ENCODE measurements at regions not wholly inside any gene's neighbourhood (a gene's known extent, or its start where the extent isn't known, plus 50 kb on each side); places are given as distances from the start of the nearest gene placed in this dataset.

DNA sequence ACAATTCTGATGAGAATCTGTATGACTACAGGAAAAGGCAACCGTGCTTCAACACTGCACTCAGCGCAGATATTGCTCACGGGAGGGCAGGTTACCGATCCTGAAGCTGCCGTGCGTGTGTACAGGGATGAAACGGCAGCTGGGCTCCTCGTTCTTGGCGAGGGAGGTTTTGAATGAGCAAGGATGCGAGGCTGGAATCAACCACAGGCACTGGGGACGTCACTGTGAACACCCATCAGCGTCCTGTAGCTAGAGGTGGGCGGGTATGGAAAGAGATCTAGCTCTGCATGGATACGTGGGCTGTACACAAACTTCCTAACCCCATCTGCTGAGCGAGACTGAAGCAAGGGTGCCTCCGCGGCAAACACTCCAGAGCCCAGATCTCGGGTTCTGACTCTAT lies 84.3 kb upstream of the COL5A1 start:
- no peak for TF ChIP-seq TAF1 (IDR thresholded peaks at IDR 0.05; ENCODE audit: borderline replicate concordance, insufficient read depth, low read length)
- no peak for TF ChIP-seq SIN3A (IDR thresholded peaks at IDR 0.05; ENCODE audit: borderline replicate concordance, insufficient read depth, low read length)
- TF ChIP-seq, protein P1, sequence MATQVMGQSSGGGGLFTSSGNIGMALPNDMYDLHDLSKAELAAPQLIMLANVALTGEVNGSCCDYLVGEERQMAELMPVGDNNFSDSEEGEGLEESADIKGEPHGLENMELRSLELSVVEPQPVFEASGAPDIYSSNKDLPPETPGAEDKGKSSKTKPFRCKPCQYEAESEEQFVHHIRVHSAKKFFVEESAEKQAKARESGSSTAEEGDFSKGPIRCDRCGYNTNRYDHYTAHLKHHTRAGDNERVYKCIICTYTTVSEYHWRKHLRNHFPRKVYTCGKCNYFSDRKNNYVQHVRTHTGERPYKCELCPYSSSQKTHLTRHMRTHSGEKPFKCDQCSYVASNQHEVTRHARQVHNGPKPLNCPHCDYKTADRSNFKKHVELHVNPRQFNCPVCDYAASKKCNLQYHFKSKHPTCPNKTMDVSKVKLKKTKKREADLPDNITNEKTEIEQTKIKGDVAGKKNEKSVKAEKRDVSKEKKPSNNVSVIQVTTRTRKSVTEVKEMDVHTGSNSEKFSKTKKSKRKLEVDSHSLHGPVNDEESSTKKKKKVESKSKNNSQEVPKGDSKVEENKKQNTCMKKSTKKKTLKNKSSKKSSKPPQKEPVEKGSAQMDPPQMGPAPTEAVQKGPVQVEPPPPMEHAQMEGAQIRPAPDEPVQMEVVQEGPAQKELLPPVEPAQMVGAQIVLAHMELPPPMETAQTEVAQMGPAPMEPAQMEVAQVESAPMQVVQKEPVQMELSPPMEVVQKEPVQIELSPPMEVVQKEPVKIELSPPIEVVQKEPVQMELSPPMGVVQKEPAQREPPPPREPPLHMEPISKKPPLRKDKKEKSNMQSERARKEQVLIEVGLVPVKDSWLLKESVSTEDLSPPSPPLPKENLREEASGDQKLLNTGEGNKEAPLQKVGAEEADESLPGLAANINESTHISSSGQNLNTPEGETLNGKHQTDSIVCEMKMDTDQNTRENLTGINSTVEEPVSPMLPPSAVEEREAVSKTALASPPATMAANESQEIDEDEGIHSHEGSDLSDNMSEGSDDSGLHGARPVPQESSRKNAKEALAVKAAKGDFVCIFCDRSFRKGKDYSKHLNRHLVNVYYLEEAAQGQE (IDR thresholded peaks at IDR 0.05; ENCODE audit: insufficient read depth in 1 of 2, low read depth in 2 of 2, low read length in 2 of 2), result no peak
- TF ChIP-seq POLR2AphosphoS5 (IDR thresholded peaks at IDR 0.05; ENCODE audit: low read depth, low read length), result no peak
- TF ChIP-seq FOXP2 (optimal IDR thresholded peaks at IDR 0.05; ENCODE audit: borderline replicate concordance, extremely low read depth, extremely low read length, insufficient read depth), result no peak

Data from PFSK-1 (cell line).